ENCODE measurements at regions not wholly inside any gene's neighbourhood (a gene's known extent, or its start where the extent isn't known, plus 50 kb on each side); places are given as distances from the start of the nearest gene placed in this dataset.
"Not testable (repeated sequence)": the region's sequence is repeated elsewhere in the genome, so short reads cannot be mapped to it uniquely, and the experiment has no call there.

GRCh38 chr17:46460129-46460528, 52.1 kb upstream of the LRRC37A2 start:
- H3K9ac ChIP-seq (ENCODE audit: insufficient read depth, low read length); DNase-seq (ENCODE audit: low read depth in 2 of 2); H3K79me2 ChIP-seq (ENCODE audit: control insufficient read depth, insufficient read depth, low read length); H3K4me3 ChIP-seq (replicated peaks in 1 of 4; ENCODE audit: control extremely low read depth in 1 of 4, insufficient read depth in 1 of 4, low read depth in 3 of 4, low read length in 4 of 4); H3K4me2 ChIP-seq (ENCODE audit: extremely low read depth, insufficient read depth, low read length); H3K4me1 ChIP-seq (ENCODE audit: control insufficient read depth, extremely low read depth, insufficient read depth, low read length); H2AFZ ChIP-seq (ENCODE audit: low read length); H3K27me3 ChIP-seq (ENCODE audit: control insufficient read depth, insufficient read depth, low read length); H3K27ac ChIP-seq (ENCODE audit: insufficient read depth, low read length); H3K36me3 ChIP-seq (ENCODE audit: control insufficient read depth, insufficient read depth, low read length); H3K9me3 ChIP-seq (ENCODE audit: control insufficient read depth, insufficient read depth, low read depth, low read length); H4K20me1 ChIP-seq (ENCODE audit: control insufficient read depth, extremely low read depth, insufficient read depth, low read length): not testable (repeated sequence)

- not testable (repeated sequence) for H4K20me1 ChIP-seq (ENCODE audit: control insufficient read depth, extremely low read depth, insufficient read depth, low read length); H3K4me3 ChIP-seq (replicated peaks in 1 of 4; ENCODE audit: control extremely low read depth in 1 of 4, insufficient read depth in 1 of 4, low read depth in 3 of 4, low read length in 4 of 4); H2AFZ ChIP-seq (ENCODE audit: low read length); H3K4me1 ChIP-seq (ENCODE audit: control insufficient read depth, extremely low read depth, insufficient read depth, low read length); H3K9me3 ChIP-seq (ENCODE audit: control insufficient read depth, insufficient read depth, low read depth, low read length); H3K9ac ChIP-seq (ENCODE audit: insufficient read depth, low read length); H3K4me2 ChIP-seq (ENCODE audit: extremely low read depth, insufficient read depth, low read length); H3K27ac ChIP-seq (ENCODE audit: insufficient read depth, low read length); H3K36me3 ChIP-seq (ENCODE audit: control insufficient read depth, insufficient read depth, low read length); DNase-seq (ENCODE audit: low read depth in 2 of 2); H3K27me3 ChIP-seq (ENCODE audit: control insufficient read depth, insufficient read depth, low read length); H3K79me2 ChIP-seq (ENCODE audit: control insufficient read depth, insufficient read depth, low read length)
Measured at GRCh38 chr17:46455069-46455468, 57.2 kb upstream of the LRRC37A2 start.

GRCh38 chr17:46454572-46454971, 57.7 kb upstream of the LRRC37A2 start:
- H3K4me2 ChIP-seq (ENCODE audit: extremely low read depth, insufficient read depth, low read length); H3K27ac ChIP-seq (ENCODE audit: insufficient read depth, low read length); H3K79me2 ChIP-seq (ENCODE audit: control insufficient read depth, insufficient read depth, low read length); H3K4me3 ChIP-seq (replicated peaks in 1 of 4; ENCODE audit: control extremely low read depth in 1 of 4, insufficient read depth in 1 of 4, low read depth in 3 of 4, low read length in 4 of 4); DNase-seq (ENCODE audit: low read depth in 2 of 2); H3K9ac ChIP-seq (ENCODE audit: insufficient read depth, low read length); H3K4me1 ChIP-seq (ENCODE audit: control insufficient read depth, extremely low read depth, insufficient read depth, low read length); H3K27me3 ChIP-seq (ENCODE audit: control insufficient read depth, insufficient read depth, low read length); H3K36me3 ChIP-seq (ENCODE audit: control insufficient read depth, insufficient read depth, low read length); H4K20me1 ChIP-seq (ENCODE audit: control insufficient read depth, extremely low read depth, insufficient read depth, low read length); H3K9me3 ChIP-seq (ENCODE audit: control insufficient read depth, insufficient read depth, low read depth, low read length); H2AFZ ChIP-seq (ENCODE audit: low read length): not testable (repeated sequence)

GRCh38 chr17:46453077-46453476, 59.2 kb upstream of the LRRC37A2 start:
- H3K27ac ChIP-seq (ENCODE audit: insufficient read depth, low read length); H3K79me2 ChIP-seq (ENCODE audit: control insufficient read depth, insufficient read depth, low read length); H4K20me1 ChIP-seq (ENCODE audit: control insufficient read depth, extremely low read depth, insufficient read depth, low read length); H3K9me3 ChIP-seq (ENCODE audit: control insufficient read depth, insufficient read depth, low read depth, low read length); H3K4me1 ChIP-seq (ENCODE audit: control insufficient read depth, extremely low read depth, insufficient read depth, low read length); H3K27me3 ChIP-seq (ENCODE audit: control insufficient read depth, insufficient read depth, low read length); H3K4me3 ChIP-seq (replicated peaks in 1 of 4; ENCODE audit: control extremely low read depth in 1 of 4, insufficient read depth in 1 of 4, low read depth in 3 of 4, low read length in 4 of 4); H3K36me3 ChIP-seq (ENCODE audit: control insufficient read depth, insufficient read depth, low read length); DNase-seq (ENCODE audit: low read depth in 2 of 2); H2AFZ ChIP-seq (ENCODE audit: low read length); H3K9ac ChIP-seq (ENCODE audit: insufficient read depth, low read length); H3K4me2 ChIP-seq (ENCODE audit: extremely low read depth, insufficient read depth, low read length): not testable (repeated sequence)

- DNase-seq (ENCODE audit: low read depth in 2 of 2); H3K9me3 ChIP-seq (ENCODE audit: control insufficient read depth, insufficient read depth, low read depth, low read length); H3K4me2 ChIP-seq (ENCODE audit: extremely low read depth, insufficient read depth, low read length); H3K27me3 ChIP-seq (ENCODE audit: control insufficient read depth, insufficient read depth, low read length); H3K27ac ChIP-seq (ENCODE audit: insufficient read depth, low read length); H2AFZ ChIP-seq (ENCODE audit: low read length); H3K4me3 ChIP-seq (replicated peaks in 1 of 4; ENCODE audit: control extremely low read depth in 1 of 4, insufficient read depth in 1 of 4, low read depth in 3 of 4, low read length in 4 of 4); H4K20me1 ChIP-seq (ENCODE audit: control insufficient read depth, extremely low read depth, insufficient read depth, low read length); H3K4me1 ChIP-seq (ENCODE audit: control insufficient read depth, extremely low read depth, insufficient read depth, low read length); H3K36me3 ChIP-seq (ENCODE audit: control insufficient read depth, insufficient read depth, low read length); H3K9ac ChIP-seq (ENCODE audit: insufficient read depth, low read length); H3K79me2 ChIP-seq (ENCODE audit: control insufficient read depth, insufficient read depth, low read length): not testable (repeated sequence)
Measured at GRCh38 chr17:46445849-46446248, 66.4 kb upstream of the LRRC37A2 start.

GRCh38 chr17:46445411-46445810, 66.9 kb upstream of the LRRC37A2 start:
- not testable (repeated sequence) for H3K79me2 ChIP-seq (ENCODE audit: control insufficient read depth, insufficient read depth, low read length); H3K9ac ChIP-seq (ENCODE audit: insufficient read depth, low read length); H3K4me3 ChIP-seq (replicated peaks in 1 of 4; ENCODE audit: control extremely low read depth in 1 of 4, insufficient read depth in 1 of 4, low read depth in 3 of 4, low read length in 4 of 4); H2AFZ ChIP-seq (ENCODE audit: low read length); H3K27ac ChIP-seq (ENCODE audit: insufficient read depth, low read length); H3K36me3 ChIP-seq (ENCODE audit: control insufficient read depth, insufficient read depth, low read length); H4K20me1 ChIP-seq (ENCODE audit: control insufficient read depth, extremely low read depth, insufficient read depth, low read length); H3K4me2 ChIP-seq (ENCODE audit: extremely low read depth, insufficient read depth, low read length); H3K27me3 ChIP-seq (ENCODE audit: control insufficient read depth, insufficient read depth, low read length); DNase-seq (ENCODE audit: low read depth in 2 of 2); H3K9me3 ChIP-seq (ENCODE audit: control insufficient read depth, insufficient read depth, low read depth, low read length); H3K4me1 ChIP-seq (ENCODE audit: control insufficient read depth, extremely low read depth, insufficient read depth, low read length)

- not testable (repeated sequence) for H3K79me2 ChIP-seq (ENCODE audit: control insufficient read depth, insufficient read depth, low read length); H3K9me3 ChIP-seq (ENCODE audit: control insufficient read depth, insufficient read depth, low read depth, low read length); H4K20me1 ChIP-seq (ENCODE audit: control insufficient read depth, extremely low read depth, insufficient read depth, low read length); H3K36me3 ChIP-seq (ENCODE audit: control insufficient read depth, insufficient read depth, low read length); H3K27me3 ChIP-seq (ENCODE audit: control insufficient read depth, insufficient read depth, low read length); H3K9ac ChIP-seq (ENCODE audit: insufficient read depth, low read length); DNase-seq (ENCODE audit: low read depth in 2 of 2); H2AFZ ChIP-seq (ENCODE audit: low read length); H3K4me1 ChIP-seq (ENCODE audit: control insufficient read depth, extremely low read depth, insufficient read depth, low read length); H3K4me3 ChIP-seq (replicated peaks in 1 of 4; ENCODE audit: control extremely low read depth in 1 of 4, insufficient read depth in 1 of 4, low read depth in 3 of 4, low read length in 4 of 4); H3K27ac ChIP-seq (ENCODE audit: insufficient read depth, low read length); H3K4me2 ChIP-seq (ENCODE audit: extremely low read depth, insufficient read depth, low read length)
Measured at GRCh38 chr17:46442153-46442552, 70.1 kb upstream of the LRRC37A2 start.
